G401 (cell line): ENCODE measurements at regions not wholly inside any gene's neighbourhood (a gene's known extent, or its start where the extent isn't known, plus 50 kb on each side); places are given as distances from the start of the nearest gene placed in this dataset.

Experiments used
- DNase-seq: peaks from one replicate; pipeline ENCODE4 v3.0.0-alpha.2; 2015; ENCODE audit warnings: low spot score
- in situ Hi-C: cut with HindIII; loops from 2 replicates; pipeline ENCODE4 v1.10.0; 2016; ENCODE audit warnings: low sequenced_read_pairs, mixed read lengths

DNA sequence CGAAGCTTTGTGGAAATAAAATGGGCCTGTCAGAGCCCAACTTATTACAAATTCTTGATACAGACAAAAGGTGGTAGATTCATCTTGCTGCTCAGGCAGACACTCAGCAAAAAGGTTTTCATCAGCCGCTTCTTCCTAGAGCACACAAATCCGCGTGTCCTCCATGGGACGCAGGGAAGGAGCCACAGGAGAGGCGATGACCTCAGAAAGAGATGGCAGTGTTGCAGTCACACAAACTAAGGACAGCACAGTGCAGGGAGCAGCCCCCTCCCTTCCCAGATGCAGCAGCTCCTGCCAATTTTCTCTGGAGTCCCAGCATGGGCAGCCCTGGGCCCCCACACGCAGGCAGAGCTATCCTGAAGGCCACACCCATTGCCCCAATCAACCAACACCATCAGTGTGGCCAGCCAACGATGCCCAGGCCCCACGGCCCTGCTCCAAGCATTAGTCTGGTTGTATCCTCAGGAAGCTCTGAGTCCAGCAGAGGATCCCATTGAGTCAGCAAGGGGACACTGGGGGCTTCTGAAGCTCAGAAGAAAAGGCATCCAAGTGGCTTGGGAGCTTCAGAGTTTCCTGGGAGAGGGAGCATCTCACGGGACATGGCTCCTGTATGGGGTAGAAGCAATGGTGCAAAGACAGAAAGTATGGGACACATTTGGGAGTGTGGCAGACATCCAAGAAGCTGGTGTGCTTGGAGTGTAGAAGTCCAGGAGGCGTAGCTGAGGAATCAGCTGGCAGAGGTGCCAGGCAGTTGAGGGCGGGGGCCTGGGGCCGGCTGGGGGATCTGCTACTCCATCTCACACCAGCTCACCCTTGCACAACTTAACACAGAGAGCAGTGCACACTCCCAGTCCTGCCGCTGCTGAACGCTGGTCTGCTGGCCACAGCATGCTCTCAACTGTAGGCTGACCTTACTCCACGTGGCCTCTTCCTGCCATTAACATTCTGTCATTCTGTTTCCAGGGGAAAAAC, 142.1 kb upstream of the CST7 start:
- no peak for DNase-seq
- in situ Hi-C loops: no loop called here

DNA sequence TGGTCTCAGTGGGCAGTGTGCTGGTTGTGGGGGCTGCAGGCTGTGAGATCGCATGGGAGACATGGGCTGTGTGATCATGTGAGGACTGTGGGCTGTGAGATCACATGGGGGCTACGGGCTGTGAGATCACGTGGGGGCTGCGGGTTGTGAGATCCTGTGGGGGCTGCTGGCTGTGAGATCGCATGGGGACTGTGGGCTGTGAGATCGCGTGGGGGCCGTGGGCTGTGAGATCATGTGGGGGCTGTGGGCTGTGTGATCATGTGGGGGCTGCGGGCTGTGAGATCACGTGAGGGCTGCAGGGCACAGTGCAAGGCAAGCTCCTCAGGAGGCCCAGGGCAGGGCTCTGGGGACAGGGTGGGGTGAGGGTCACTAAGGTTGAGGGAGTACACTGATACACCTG, 140.5 kb upstream of the CST7 start:
- in situ Hi-C loops: no loop called here
- DNase-seq: no peak

- DNase-seq: no peak
- in situ Hi-C loops: no loop called here
These were observed 139.5 kb upstream of the CST7 start for GRCh38 chr20:24809606-24810005.

DNA sequence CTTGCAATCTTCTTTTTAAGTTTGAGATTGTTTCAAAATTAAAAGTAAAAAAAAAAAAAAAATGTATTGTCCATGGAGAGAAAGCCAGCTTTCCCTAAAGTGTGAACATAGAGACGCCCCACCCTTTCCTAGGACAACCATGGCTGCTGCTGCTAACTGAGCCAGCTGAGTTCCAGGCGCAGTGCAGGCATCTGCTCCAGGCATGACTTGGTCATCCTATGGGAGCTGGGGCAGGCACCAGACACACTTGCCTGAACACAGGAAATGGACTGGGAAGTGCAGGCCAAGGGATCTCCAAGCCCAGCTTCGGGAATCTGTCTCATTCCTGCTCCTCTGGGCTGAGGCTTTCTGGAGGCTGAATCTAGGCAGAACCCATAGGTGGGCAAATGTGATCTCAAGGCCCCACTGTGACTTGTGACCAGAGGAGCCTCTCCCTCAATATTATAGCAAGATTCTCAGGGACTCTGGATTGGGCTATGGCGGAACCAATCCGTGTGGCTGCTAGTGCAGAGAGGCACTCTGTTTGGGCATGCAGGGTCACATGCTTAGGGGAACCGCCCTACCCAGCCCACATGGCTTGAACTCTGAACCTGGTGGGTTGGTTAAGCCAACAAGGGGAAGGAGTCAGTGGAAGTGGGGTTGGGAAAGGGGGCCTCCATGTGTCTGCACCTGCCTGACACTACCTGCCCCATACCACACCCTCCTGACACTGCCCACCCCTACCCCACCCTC, 138.2 kb upstream of the CST7 start:
- DNase-seq: no peak
- in situ Hi-C loops: no loop called here

DNA sequence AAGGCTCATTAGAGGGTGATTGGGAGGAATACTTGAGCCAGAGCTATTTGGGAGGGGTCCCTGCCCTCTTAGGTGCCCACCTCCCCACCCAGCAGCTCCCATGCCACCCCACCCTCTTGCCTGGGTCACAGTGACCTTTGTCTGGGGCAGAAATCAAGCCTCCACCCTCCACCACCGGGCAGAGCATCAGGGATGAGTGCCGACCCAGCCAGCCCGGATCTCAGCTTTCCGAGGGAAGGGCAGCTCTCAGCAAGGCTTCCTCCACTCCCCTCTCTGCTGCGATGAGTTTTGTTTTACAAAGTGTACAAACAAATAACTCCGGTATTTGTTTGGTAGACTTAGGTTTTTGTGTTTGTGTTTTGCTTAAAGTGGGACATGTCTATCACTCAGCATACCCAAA, 136.7 kb upstream of the CST7 start:
- DNase-seq: no peak
- in situ Hi-C loops: no loop called here

- DNase-seq: no peak
- in situ Hi-C loops: no loop called here
These were observed 136.0 kb upstream of the CST7 start for GRCh38 chr20:24813080-24813479.

DNA sequence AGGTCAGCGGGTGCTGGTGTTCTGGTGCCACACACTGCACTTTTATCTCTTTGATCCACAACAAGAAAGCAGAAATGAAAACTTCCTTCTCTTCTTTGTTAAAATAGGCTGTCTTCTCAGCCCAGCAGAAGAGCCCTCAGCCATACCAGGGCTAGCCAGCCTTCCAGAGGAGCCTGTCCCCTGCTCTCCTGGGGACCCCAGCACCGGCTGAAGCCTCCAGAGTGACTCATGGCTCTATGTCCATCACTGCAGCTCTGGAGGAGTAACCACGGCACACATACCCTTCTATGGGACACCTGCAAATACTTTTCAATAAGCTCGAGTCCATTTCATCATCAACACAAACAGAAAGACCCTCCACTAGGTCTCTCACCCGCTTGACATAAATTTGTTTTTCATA, 135.6 kb upstream of the CST7 start:
- in situ Hi-C loops: no loop called here

GRCh38 chr20:24813936-24814335, 135.1 kb upstream of the CST7 start:
- in situ Hi-C loops: no loop called here

More for the DNA sequence above, 135.6 kb upstream of the CST7 start:
- DNase-seq: no peak

DNA sequence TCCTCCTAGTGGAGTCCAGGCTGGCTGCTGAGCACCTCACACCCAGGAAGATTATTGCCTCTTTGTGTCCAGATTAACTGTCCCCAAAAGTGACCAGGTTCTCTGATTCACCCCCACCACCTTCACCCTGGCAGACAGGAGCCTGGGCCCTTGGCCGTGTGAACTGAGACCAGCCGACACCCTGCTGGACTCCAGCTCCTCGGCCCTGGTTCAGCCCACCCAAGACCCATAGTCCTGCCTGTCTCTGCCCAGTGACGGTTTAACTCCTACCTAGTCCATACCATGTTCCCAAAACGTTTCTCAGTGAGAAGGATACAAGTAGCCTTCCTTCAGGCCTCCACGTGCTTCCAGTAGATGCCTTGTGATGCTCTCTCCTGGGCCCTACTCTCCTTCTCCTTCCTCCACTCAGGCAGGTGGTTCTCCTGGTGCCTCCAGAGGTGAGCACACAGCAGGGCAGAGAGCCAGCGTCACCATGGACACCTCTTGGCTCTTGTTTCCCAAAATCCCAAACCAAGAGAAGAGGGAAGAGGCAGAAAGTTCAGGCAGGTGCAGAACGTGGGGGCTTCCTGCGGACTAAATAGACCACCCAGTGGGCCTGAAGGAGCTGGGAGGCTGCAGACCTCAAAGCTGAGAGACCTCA, 134.4 kb upstream of the CST7 start:
- DNase-seq: no peak
- in situ Hi-C loops: no loop called here

More at GRCh38 chr20:24813936-24814335, 135.1 kb upstream of the CST7 start:
- DNase-seq: no peak

- in situ Hi-C loops: no loop called here
- DNase-seq: no peak
These were observed 133.8 kb upstream of the CST7 start for GRCh38 chr20:24815196-24815815.

DNA sequence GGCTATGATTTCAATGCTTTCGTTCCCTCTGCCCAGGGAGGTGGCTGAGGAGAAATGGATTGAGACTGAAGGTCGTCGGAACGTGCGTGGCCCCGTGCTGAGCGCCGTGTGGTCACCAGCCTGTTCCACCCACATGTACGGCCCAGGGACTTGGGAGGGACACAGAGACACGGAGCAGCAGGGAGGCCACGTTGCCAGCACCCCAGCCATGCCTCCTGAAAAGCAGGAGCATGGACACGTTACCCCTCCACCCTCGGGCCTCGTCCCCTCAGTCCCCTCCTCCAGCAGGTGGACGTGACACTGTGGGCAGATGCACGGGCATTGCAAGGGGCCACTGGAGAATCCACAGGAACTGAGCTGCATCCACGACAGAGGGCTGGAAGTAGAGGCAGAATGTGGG, 133.1 kb upstream of the CST7 start:
- DNase-seq: no peak
- in situ Hi-C loops: no loop called here

- no peak for DNase-seq
- in situ Hi-C loops: no loop called here
These were observed 132.6 kb upstream of the CST7 start for GRCh38 chr20:24816431-24816830.

DNA sequence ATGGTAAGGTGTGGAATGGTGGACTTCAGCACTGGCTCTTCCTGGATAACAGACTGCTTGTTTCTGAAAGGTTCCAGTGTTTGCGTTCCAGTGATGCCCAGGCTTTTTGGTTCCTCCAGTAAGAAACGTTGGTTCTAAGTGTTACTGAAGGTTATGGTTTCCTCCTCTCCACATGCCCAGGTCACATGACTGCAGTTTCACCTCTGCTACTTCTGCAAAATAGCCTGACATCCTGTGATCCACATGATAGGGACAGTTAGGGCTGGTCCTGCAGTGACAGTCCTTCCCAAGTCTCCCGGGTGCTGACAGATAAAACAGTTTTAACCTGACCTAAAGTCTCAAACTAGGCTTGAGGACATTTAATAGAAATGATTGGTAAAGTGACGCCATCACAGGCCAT, 132.2 kb upstream of the CST7 start:
- DNase-seq: no peak
- in situ Hi-C loops: no loop called here

GRCh38 chr20:24817351-24817750, 131.7 kb upstream of the CST7 start:
- in situ Hi-C loops: no loop called here
- no peak for DNase-seq

GRCh38 chr20:24818056-24818455, 131.0 kb upstream of the CST7 start:
- in situ Hi-C loops: no loop called here
- DNase-seq: no peak

DNA sequence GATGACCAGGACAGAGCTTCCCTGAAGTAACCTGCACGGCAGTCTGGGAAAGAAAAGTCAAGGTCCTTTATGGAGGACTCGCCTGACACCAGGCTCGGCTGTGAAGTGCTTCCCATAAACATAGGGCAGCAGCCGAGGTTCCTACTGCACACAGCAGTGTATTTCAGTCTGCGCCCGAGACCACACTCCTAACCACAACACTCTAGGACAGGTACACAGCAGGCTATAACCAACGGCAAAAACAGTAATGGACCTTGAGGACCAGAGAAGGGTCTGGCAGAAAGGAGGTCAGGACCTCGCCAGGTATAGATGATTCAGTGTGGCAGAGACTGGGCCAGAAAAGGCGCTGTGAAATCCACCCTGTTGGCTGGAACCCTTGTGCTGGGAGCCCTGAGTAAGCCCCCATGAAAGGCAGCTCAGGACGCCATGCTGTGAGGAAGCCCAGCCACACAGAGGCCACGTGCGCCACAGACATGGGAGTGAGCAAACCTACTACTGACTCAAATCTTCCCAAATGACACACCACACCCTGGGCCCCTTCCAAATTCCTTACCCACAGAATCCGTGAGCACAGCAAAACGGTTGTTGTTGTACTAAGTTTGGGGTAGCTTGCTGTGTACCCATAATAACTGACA, 129.6 kb upstream of the CST7 start:
- in situ Hi-C loops: no loop called here
- no peak for DNase-seq

DNA sequence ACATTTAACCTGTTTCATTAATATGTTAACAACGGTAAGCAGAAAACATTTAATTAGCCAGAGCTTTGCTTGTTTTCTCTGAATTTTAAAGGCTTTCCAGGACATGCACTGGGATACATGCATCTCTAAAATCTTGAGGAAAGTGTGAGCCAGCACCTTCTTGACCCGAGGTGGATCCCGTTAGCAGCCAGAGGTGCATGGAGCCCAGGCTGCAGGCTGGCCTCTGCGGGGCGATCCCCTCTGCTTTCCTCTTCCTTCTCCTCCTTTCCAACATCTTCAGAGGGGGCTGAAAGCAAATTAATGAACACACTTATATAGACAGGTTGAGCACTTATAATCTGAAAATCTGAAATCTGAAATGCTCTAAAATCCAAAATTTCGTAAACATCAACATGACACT, 128.7 kb upstream of the CST7 start:
- no peak for DNase-seq
- in situ Hi-C loops: no loop called here

- in situ Hi-C loops: no loop called here
- DNase-seq: no peak
These were observed 127.7 kb upstream of the CST7 start for GRCh38 chr20:24821391-24821790.

DNA sequence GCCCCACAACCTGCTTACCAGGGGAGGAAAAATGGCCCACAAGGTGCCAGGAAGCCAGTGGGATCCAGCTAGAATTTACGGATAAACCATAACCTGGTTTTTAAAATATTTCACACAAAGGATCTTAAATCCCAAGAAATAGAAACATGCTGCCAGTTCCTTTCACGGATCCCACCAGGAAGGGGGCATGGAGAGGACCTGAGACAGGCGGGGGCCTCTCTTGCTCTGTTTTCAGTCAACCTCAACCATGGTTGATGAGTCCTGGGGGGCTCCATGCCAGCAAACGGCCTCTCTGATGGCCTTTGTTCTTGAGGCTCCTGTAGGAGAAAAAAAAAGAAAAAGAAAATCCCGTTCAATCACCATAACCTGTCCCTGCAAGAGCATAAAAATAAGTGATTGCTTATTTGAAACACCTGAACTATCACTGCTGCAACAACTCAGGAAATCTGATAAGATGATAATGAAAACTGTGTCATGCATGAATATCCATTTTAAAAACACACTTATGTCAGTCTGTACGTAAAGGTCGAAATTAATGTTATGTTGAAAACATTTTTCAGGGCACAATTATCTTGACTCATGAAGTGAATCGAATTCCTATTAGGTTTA, 125.8 kb upstream of the CST7 start:
- DNase-seq: no peak
- in situ Hi-C loops: no loop called here
